ENCODE measurements at regions not wholly inside any gene's neighbourhood (a gene's known extent, or its start where the extent isn't known, plus 50 kb on each side); places are given as distances from the start of the nearest gene placed in this dataset.

GRCh38 chr12:124396544-124397398 is 101.9 kb downstream of the RFLNA start:
- no peak for DNase-seq (ENCODE audit: low spot score)
- no peak for TF ChIP-seq CTCF (IDR thresholded peaks at IDR 0.05; ENCODE audit: extremely low read depth, insufficient read depth, missing control alignments)
- in situ Hi-C loops (cut with MboI; ENCODE audit: low pct_unique_long_range_greater_than_20kb, low sequenced_read_pairs, unreplicated experiment) = no loop called here

GRCh38 chr12:124395986-124396385 is 101.1 kb downstream of the RFLNA start:
- in situ Hi-C loops (cut with MboI; ENCODE audit: low pct_unique_long_range_greater_than_20kb, low sequenced_read_pairs, unreplicated experiment) = no loop called here
- DNase-seq (ENCODE audit: low spot score) = no peak
- no peak for TF ChIP-seq CTCF (IDR thresholded peaks at IDR 0.05; ENCODE audit: extremely low read depth, insufficient read depth, missing control alignments)

- no peak for TF ChIP-seq CTCF (IDR thresholded peaks at IDR 0.05; ENCODE audit: extremely low read depth, insufficient read depth, missing control alignments)
- DNase-seq (ENCODE audit: low spot score) = no peak
- in situ Hi-C loops (cut with MboI; ENCODE audit: low pct_unique_long_range_greater_than_20kb, low sequenced_read_pairs, unreplicated experiment) = no loop called here
Observed at GRCh38 chr12:124395284-124395752, 100.4 kb downstream of the RFLNA start.

GRCh38 chr12:124394462-124395128 is 99.7 kb downstream of the RFLNA start:
- no peak for DNase-seq (ENCODE audit: low spot score)
- in situ Hi-C loops (cut with MboI; ENCODE audit: low pct_unique_long_range_greater_than_20kb, low sequenced_read_pairs, unreplicated experiment) = no loop called here
- TF ChIP-seq CTCF (IDR thresholded peaks at IDR 0.05; ENCODE audit: extremely low read depth, insufficient read depth, missing control alignments) = no peak

GRCh38 chr12:124393831-124394230 is 98.9 kb downstream of the RFLNA start:
- in situ Hi-C loops (cut with MboI; ENCODE audit: low pct_unique_long_range_greater_than_20kb, low sequenced_read_pairs, unreplicated experiment) = no loop called here
- no peak for TF ChIP-seq CTCF (IDR thresholded peaks at IDR 0.05; ENCODE audit: extremely low read depth, insufficient read depth, missing control alignments)
- DNase-seq (ENCODE audit: low spot score) = no peak

- in situ Hi-C loops (cut with MboI; ENCODE audit: low pct_unique_long_range_greater_than_20kb, low sequenced_read_pairs, unreplicated experiment) = no loop called here
- DNase-seq (ENCODE audit: low spot score) = no peak
- no peak for TF ChIP-seq CTCF (IDR thresholded peaks at IDR 0.05; ENCODE audit: extremely low read depth, insufficient read depth, missing control alignments)
Observed at GRCh38 chr12:124393414-124393790, 98.5 kb downstream of the RFLNA start.

All from GM13977 (cell line).